DMS114 treated with DMSO at 0.1 percent for 48 hours (cell line): ENCODE measurements at regions not wholly inside any gene's neighbourhood (a gene's known extent, or its start where the extent isn't known, plus 50 kb on each side); places are given as distances from the start of the nearest gene placed in this dataset.

Experiments used
- DNase-seq: peaks from one replicate; lab custom pipeline; 2025; ENCODE audit not compliant: unreplicated experiment; lab: John Stamatoyannopoulos, UW

DNA sequence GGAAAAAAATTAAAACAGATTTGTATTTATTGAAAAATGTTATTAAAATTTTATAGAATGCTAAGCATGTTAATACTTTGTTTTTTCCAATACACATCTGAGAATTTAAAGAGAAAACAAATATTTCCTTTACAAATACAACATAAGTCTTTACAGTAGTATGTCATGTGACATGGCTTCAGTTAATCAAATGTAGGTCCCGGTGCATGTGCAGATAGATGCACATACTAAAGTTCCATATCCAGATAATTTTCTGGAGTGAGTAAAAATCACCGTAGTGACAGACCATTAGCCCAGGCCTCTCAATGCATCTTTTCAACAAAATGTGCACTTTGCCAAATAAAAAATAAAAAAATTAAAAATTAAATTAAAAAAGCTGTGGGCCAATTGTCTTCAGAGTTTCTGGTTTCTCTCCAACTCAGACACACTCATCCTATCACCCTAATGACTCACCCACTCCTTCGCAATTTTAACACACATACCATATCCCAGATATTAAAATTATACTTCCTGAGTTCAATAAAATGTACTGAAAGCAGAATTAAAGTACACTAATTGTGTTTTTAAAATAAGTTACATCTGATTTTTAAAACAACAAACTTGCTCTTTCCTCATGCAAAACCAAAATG, 508.1 kb downstream of the NR2F1-AS1 start:
- no peak for DNase-seq

DNA sequence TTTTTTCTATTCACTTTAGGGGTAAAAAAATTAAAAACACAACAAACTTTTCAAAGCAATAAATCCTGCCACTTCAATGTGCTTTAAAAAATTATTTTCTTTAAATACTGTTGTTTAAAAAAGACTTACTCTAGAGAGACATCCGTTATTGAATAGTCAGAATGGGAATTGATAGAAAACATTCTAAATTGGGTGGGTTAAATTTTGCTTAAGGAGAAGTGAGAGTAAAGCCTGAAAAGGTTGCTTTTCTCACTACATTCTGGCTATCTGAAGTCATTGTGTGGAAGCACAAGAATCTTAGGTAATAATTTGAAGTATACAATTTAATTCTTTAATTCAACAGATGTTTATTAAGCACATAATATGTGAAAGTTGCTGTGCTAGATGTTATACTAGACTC, 509.3 kb downstream of the NR2F1-AS1 start:
- DNase-seq = no peak

GRCh38 chr5:93070938-93071337, 510.1 kb downstream of the NR2F1-AS1 start:
- DNase-seq = no peak

DNA sequence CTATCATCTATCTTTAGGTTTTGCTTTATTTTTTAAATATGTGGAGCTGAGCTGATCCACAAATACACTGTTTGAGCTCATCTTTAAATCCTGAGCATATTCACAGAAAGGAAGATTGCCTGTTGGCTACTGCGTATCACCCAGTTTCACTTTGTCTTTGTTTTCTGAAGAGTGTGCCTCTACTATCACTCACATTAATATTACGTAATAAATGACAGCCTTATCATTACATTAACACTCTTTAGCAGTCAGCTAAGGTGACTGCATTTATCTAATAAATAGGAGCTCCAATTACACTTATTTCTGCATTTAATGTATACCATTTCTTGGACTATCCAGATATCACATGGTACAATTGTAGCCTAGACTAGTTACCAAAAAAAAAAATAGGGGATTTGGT, 511.7 kb downstream of the NR2F1-AS1 start:
- no peak for DNase-seq

DNA sequence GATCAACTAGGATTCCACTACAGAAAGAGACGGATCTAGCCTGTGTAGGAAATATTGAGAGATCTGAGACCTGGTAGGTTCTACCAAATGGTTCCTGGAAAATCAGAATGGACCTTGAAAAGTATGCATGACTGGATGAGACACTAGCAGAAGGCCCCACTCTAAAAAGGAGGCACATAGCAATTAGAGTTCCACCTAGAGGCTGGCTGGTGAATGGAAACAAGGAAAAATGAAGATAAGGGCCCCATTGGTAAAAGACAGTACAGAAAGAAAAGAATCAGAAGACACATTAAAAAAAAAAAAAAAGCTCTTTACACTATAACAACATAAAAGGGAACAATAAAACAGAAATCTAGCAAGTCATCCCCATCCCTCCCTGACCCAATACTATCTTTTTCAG, 518.5 kb downstream of the NR2F1-AS1 start:
- peak; percentile 10 for DNase-seq

DNA sequence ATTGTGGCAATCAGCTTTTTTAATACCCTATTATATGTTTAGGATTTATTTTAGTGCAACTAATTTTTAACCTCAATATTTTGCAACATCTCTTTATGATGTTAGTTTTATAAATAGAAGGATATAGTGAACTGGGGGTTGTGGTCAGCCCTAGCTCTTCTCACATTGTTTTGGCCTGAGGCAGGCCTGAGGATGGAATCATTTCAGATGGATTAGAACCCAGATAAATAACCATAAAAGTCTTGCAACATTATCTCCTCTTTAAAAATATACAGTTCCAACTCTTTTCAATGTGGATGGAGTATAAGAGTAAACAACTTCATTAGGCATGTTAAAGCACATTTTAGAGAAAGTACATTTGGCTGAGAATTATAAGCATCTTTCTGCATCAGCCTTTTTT, 522.7 kb downstream of the NR2F1-AS1 start:
- DNase-seq = no peak

GRCh38 chr5:93057311-93057710, 523.7 kb downstream of the NR2F1-AS1 start:
- DNase-seq = no peak

DNA sequence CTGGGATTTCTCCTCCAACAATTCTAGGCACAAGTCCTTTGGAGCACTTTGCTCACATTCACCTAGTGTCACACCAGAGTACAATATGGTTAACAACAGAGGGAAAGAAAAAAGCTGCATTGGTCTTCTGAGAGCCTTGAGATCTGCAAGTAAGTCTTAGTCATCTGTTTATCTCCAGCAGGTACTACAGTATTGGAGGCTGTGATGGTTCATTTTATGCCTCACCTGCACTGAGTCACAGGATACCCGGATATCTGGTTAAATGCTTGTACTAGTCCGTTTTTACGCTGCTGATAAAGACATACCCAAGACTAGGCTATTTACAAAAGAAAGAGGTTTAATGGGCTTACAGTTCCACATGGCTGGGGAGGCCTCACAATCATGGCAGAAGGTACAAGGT, 525.0 kb downstream of the NR2F1-AS1 start:
- DNase-seq = no peak

DNA sequence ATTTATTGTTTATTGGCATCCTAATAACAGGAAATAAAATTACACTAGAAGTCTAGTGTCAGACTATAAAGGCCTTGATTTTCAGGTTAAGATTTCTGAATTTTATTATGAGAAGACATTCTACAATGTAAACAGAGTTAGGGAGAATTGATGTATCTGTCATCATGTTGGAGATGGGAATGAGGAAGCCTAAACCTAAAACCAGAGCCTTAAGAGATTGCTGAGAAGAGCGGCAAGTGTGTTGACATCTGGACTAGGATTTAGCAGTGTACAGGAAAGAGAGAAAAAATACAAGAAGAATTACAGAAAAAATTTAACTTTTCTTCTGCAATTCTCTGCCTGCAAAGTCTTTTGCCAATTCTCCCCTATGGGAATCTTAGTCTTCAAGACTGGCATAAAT, 525.5 kb downstream of the NR2F1-AS1 start:
- DNase-seq = no peak

DNA sequence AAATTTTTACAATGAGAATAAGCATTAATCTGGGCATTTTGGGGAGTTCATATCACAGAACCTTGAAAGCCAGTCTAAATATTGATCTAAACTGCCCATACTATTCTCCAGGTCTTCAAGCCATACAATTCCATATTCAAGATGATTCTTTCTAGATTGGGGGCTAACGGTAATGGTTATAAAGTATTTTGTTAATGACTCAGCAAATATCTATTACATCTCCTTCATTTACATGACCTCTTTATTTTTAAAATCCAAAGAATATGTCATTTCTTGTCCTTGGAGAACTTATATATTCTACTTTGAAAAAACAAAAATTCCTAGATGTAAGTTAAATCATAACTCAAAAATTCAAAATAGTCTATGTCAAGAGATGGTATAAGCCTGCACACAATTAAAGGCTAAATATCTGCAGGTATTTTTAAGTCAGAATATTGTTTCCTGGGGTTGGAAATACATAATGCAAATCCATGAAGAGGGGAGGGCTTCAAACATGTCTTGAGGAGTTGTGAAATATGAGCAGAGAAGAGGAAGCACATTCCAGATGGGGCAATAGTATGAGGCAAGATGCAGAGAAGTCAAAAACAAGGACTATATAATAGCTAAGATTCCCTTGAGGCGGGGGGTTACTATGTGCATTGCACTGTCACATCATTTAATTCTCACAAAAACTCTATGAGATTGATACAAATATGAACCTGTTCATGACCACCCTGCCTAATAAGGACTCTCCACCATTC, 526.4 kb downstream of the NR2F1-AS1 start:
- DNase-seq = no peak

DNA sequence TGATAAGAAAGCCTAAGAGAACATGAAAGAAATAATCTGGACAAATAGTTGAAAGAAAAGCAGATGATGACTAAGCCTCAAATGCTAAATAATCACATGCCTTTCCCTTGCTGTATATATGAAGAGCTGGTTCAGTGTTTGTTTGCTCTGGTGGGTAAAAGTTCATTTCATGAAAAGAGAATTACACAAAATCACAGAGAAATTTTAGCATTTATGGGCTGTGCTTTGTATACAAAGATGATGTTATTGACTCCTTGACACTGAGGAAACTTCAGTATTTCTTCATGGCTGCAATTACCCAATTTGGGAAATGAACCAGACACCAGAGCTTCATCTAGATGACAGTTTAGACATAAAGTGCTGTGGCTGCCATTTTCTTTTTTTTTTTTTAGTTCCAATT, 527.2 kb downstream of the NR2F1-AS1 start:
- no peak for DNase-seq

- no peak for DNase-seq
Observed at GRCh38 chr5:93048858-93049257, 532.2 kb downstream of the NR2F1-AS1 start.

GRCh38 chr5:93044859-93045666, 536.0 kb downstream of the NR2F1-AS1 start:
- no peak for DNase-seq

DNA sequence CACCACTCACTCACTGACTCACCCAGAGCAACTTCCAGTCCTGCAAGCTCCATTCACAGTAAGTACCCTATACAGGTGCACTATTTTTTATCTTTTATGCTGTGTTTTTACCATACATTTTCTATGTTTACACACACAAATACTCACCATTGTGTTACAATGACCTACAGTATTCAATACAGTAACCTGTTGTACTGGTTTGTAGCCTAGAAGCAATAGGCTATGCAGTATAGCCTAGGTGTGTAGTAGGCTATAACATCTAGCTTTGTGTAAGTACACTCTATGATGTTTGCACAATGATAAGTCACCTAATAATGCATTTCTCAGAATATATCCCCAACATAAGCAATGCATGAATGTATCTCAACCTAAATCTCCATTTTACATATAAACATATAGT, 541.1 kb downstream of the NR2F1-AS1 start:
- no peak for DNase-seq

- no peak for DNase-seq
Observed at GRCh38 chr5:93034621-93035590, 546.1 kb downstream of the NR2F1-AS1 start.

DNA sequence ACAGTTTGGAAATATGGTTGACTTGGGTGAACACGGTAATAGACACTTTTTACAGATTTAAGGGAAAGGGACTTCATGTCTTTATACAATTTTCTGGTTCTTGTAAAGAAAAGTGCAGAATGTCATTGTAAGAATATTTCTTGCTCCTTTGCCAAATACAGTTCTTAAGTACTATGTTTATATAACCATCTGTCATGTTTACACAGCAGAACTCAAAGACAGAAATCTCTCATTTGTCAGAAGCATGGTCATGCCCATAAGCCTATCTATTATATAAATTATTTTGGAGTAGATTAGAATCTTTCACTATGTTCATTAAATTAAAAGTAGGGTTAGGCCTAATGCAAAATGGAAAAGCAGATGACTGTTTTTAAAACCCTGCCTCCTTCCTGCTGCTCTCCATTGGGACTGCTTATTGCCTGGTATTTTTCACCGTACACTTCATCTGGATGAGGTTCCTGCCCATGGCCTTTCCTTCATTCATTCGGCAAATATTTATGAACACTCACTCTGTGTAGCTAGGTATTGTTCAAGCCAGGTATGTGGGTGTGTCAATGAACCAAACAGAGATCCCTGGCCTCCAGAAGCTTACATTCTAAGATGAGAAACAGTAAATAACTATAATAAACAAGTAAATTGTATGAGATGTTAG, 558.1 kb downstream of the NR2F1-AS1 start:
- no peak for DNase-seq

- no peak for DNase-seq
Observed at GRCh38 chr5:93022211-93022610, 558.8 kb downstream of the NR2F1-AS1 start.

GRCh38 chr5:93019896-93020295, 561.1 kb downstream of the NR2F1-AS1 start:
- DNase-seq = no peak

DNA sequence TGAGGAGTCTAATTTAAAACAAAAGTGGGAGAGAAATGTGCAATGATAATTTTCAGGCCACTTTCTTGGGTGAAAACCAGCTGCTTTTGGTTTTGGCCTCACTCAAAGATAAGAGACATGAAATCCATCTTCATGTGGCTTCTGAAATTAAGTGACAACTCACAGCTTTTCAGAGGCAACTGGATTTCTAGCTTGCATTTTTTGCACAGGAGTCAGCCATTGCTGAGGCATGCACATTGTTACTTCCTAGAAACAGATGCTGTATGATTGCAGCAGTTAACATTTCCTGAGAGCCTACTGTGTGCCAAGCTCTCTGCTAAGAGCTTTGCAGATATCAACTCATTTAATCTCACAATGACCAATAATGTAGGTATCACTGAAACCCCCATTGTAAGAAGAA, 562.6 kb downstream of the NR2F1-AS1 start:
- no peak for DNase-seq

DNA sequence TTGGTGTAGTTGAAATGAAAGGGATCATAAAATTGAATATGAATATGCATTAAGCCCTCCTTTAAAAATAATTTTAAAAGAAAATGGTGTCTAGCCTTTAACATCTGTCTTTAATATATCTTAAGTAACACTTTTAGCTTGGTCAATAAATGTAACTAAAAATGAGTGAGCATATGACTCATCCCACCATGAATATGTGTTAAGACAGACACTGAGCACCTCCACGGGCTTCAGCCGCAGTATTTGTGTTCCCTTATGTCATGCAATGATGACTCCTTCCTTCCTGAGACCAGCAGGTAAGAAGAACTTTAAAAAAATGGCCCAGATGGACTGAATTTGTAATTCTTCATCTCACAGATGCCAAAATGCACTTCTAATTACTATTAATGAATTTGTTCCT, 563.2 kb downstream of the NR2F1-AS1 start:
- no peak for DNase-seq
